ENCODE measurements at regions not wholly inside any gene's neighbourhood (a gene's known extent, or its start where the extent isn't known, plus 50 kb on each side); places are given as distances from the start of the nearest gene placed in this dataset.

DNA sequence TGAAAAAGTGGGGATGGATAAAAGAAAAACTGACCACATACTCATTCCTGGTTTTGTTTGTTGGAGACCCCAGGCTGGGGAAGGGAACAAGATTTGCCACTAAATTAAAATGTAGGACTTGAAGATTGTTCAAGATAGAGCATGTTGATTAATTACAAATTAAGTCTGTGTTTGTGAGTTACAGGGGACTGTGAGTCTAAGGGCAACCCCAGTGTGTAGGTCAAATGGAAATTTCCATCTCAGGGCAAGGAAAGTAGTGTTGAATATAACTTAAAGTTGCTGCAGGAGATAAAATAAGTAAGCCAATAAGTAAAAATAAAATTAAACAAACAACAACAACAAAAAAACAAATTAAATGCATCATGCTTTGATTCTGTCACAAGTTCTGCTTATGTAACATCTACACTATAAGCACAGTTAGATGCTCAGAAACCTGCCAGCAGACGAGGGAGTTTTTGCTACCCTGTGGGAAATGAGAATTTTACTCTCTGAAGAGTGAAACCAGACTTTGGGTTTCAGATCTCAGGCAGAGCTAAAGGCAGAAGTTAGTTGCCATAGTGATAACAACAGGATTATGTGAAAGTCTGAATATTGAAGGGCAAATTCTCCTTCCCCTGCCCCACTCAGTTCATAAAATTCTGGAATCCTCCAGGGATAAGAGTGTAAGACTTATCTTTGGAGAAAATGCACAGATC, 352.3 kb downstream of the GRXCR1 start:
- Histone ChIP-seq H3K36me3 (ENCODE audit: insufficient read depth, low read depth, low read length) (no peaks in the 10 kb centered on the region), H3K9me3 (ENCODE audit: insufficient read depth, low read depth, low read length) (no peaks in the 10 kb centered on the region; the same call in 1 of the 2 replicates), H3K4me3 (ENCODE audit: low read length) (no peak overlapping the region), H3K27me3 (ENCODE audit: insufficient read depth, low read length) (no peaks in the 10 kb centered on the region), H3K27ac (ENCODE audit: low read length) (no peak overlapping the region), H3K9ac (ENCODE audit: low read depth, low read length) (no peak overlapping the region), H3K4me1 (ENCODE audit: insufficient read depth, low read length) (no peaks in the 10 kb centered on the region)

DNA sequence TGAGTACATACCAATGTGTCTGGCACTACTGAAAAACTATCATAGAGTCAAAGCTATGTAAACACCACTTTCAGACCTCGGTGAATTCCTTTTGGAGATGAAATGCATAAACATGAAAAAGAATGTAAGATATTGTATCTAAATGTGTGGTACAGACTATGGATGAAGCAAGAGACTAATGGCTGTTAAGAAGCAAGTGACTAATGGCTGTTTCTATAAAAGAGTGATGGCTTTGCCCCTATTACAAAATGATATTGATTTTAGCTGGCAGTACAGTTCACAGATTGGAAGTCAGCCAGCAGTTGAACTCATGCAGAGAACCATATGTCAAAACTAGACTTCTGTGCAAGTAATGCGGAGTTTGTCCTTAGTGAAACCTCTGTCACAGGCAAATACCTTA, 359.3 kb downstream of the GRXCR1 start:
- no peaks in the 10 kb centered on the region for H3K27me3 ChIP-seq (ENCODE audit: insufficient read depth, low read length)
- H3K9me3 ChIP-seq (ENCODE audit: insufficient read depth, low read depth, low read length): no peaks in the 10 kb centered on the region; the same call in 1 of the 2 replicates
- no peak overlapping the region for H3K27ac ChIP-seq (ENCODE audit: low read length)
- no peaks in the 10 kb centered on the region for H3K4me1 ChIP-seq (ENCODE audit: insufficient read depth, low read length)
- no peak overlapping the region for H3K9ac ChIP-seq (ENCODE audit: low read depth, low read length)
- H3K36me3 ChIP-seq (ENCODE audit: insufficient read depth, low read depth, low read length): no peaks in the 10 kb centered on the region
- no peak overlapping the region for H3K4me3 ChIP-seq (ENCODE audit: low read length)

DNA sequence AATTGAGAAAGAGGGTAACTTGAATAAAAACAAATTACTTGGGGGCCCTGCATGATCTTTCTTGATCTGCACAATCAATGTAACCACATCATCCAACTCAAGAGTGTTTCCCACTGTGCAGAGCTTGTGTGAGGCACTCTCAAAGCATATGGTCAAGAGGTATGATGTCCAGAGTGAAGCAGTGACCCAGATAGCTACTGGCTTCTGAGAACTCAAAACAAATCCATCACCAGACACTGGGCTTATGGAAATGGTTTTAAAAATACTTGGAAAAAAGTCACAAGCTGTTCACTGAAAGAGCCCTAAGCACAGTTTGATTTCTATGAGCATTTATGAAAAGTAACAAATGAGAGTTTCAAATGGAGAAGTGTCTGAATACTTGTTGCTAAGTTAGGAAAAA, 361.0 kb downstream of the GRXCR1 start:
- no peaks in the 10 kb centered on the region for H3K4me1 ChIP-seq (ENCODE audit: insufficient read depth, low read length)
- H3K27ac ChIP-seq (ENCODE audit: low read length): no peak overlapping the region
- no peaks in the 10 kb centered on the region for H3K36me3 ChIP-seq (ENCODE audit: insufficient read depth, low read depth, low read length)
- no peak overlapping the region for H3K9ac ChIP-seq (ENCODE audit: low read depth, low read length)
- H3K27me3 ChIP-seq (ENCODE audit: insufficient read depth, low read length): no peaks in the 10 kb centered on the region
- no peaks in the 10 kb centered on the region; the same call in 1 of the 2 replicates for H3K9me3 ChIP-seq (ENCODE audit: insufficient read depth, low read depth, low read length)
- no peak overlapping the region for H3K4me3 ChIP-seq (ENCODE audit: low read length)

DNA sequence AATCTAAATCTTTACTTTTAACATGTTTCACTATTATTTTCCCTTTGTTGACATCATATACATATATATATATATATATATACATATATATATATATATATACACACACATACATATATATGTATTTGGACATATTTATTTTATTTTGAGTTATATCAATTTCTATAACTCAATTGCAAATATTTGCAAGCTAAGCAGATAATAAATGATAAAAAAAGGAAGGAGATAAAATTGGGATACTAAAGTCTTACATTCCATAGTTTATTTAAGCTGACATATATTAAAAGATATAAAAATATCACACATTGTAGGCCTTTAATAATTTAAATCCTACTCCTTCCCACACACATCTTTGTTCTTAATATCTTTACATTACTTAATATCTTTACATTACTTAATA, 372.2 kb downstream of the GRXCR1 start:
- Histone ChIP-seq H3K9ac (ENCODE audit: low read depth, low read length) (no peak overlapping the region), H3K36me3 (ENCODE audit: insufficient read depth, low read depth, low read length) (no peaks in the 10 kb centered on the region), H3K9me3 (ENCODE audit: insufficient read depth, low read depth, low read length) (peaks cover 11% of the 10 kb centered on the region; the same call in 1 of the 2 replicates), H3K4me3 (ENCODE audit: low read length) (no peak overlapping the region), H3K27me3 (ENCODE audit: insufficient read depth, low read length) (no peaks in the 10 kb centered on the region), H3K4me1 (ENCODE audit: insufficient read depth, low read length) (no peaks in the 10 kb centered on the region), H3K27ac (ENCODE audit: low read length) (no peak overlapping the region)

DNA sequence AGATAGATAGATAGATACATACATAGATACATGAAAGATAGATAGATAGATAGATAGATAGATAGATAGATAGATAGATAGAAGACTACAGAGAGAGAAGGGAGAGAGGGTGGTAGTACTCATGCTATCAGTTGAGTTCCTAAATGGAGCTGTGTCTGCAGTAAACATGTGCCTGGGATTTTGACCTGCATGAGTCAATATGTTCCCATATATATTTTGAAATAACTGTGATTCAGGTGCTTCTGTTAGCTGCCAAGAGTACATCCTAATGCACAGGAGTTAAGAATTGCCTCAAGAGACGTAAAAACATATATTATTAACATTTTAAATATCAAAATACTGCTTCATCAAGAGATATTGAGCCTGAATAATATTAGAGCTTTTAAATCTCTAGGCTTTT, 379.4 kb downstream of the GRXCR1 start:
- Histone ChIP-seq H3K4me1 (ENCODE audit: insufficient read depth, low read length) (no peaks in the 10 kb centered on the region), H3K36me3 (ENCODE audit: insufficient read depth, low read depth, low read length) (no peaks in the 10 kb centered on the region), H3K4me3 (ENCODE audit: low read length) (no peak overlapping the region), H3K9ac (ENCODE audit: low read depth, low read length) (no peak overlapping the region), H3K27ac (ENCODE audit: low read length) (no peak overlapping the region), H3K9me3 (ENCODE audit: insufficient read depth, low read depth, low read length) (no peaks in the 10 kb centered on the region), H3K27me3 (ENCODE audit: insufficient read depth, low read length) (no peaks in the 10 kb centered on the region)

DNA sequence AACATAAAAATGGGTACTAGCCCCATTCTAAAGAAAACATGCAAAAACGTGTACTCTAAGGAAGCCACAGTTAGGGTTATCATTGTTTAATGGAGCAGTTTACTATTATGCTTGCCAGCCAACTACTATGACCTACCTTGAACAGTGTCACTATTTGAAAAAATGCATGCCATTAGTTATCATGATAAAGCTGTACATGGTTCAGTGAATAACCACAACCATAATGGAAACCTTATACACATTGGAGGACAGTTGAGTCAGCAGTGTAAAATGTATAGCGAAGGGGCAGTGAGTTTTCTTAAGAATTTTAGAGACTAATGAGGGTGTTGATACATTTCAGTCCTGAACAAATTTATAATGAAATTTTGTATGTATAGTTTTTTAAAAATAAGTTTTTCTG, 381.9 kb downstream of the GRXCR1 start:
- H3K27me3 ChIP-seq (ENCODE audit: insufficient read depth, low read length): no peaks in the 10 kb centered on the region
- H3K9me3 ChIP-seq (ENCODE audit: insufficient read depth, low read depth, low read length): no peaks in the 10 kb centered on the region
- H3K36me3 ChIP-seq (ENCODE audit: insufficient read depth, low read depth, low read length): no peaks in the 10 kb centered on the region
- H3K4me1 ChIP-seq (ENCODE audit: insufficient read depth, low read length): no peaks in the 10 kb centered on the region
- no peak overlapping the region for H3K4me3 ChIP-seq (ENCODE audit: low read length)
- no peak overlapping the region for H3K9ac ChIP-seq (ENCODE audit: low read depth, low read length)
- no peak overlapping the region for H3K27ac ChIP-seq (ENCODE audit: low read length)

DNA sequence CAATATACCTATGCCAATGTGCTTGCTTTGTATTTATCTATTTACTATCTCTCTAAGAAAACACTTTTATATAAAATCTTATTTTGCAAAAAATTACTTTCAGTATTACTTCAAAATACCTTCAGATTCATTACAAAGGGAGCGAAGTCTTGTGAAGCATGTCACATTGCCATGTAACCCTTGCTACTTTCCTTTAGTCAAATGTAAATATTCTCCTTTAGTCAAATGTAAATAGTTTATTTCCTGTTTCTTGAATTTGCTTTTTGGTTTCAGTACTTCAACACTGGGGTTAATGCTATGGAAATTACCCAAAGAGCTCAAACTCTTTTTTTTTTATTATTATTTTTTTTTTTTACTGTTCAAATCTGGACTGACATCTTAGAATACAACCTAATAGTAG, 383.3 kb downstream of the GRXCR1 start:
- no peaks in the 10 kb centered on the region for H3K36me3 ChIP-seq (ENCODE audit: insufficient read depth, low read depth, low read length)
- no peaks in the 10 kb centered on the region for H3K4me1 ChIP-seq (ENCODE audit: insufficient read depth, low read length)
- no peak overlapping the region for H3K4me3 ChIP-seq (ENCODE audit: low read length)
- no peaks in the 10 kb centered on the region for H3K9me3 ChIP-seq (ENCODE audit: insufficient read depth, low read depth, low read length)
- no peak overlapping the region for H3K9ac ChIP-seq (ENCODE audit: low read depth, low read length)
- no peaks in the 10 kb centered on the region for H3K27me3 ChIP-seq (ENCODE audit: insufficient read depth, low read length)
- H3K27ac ChIP-seq (ENCODE audit: low read length): no peak overlapping the region

DNA sequence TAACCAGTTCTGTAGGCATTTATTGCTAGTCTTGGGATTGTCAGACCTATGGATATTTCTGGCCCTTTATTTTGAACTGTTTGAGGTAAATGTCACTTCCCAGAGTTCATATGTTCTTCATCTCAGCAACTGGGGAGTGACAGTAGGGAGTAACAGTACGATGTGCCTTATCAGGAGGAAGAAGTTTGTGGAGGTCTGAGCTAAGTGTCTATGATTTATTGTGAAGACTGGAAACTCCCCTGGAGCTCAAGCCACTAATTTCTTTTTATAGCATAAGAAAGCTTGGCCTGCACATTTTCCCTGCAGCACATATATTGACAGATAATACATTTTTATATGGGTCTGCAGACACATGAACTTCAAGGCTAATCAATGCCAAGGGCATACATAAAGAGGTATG, 383.8 kb downstream of the GRXCR1 start:
- Histone ChIP-seq H3K27ac (ENCODE audit: low read length) (no peak overlapping the region), H3K4me1 (ENCODE audit: insufficient read depth, low read length) (no peaks in the 10 kb centered on the region)

DNA sequence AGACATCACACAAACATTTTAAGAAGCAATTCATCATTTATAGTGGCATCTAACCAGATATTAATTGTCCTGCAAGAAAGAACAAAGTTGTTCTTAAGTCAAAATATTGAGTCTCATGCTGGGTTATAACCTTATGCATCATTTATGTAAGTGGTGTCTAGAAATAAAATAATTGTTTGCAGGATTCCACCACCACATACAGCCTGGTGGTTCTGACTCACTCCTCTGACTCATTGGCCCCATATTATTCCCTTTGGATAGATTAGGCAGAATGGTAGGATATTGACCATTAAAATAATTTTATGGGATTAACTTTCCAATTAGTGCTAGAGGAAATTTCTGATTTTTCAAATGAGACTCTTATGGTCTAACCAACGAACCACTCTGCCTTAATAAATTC, 384.5 kb downstream of the GRXCR1 start:
- H3K9me3 ChIP-seq (ENCODE audit: insufficient read depth, low read depth, low read length): no peaks in the 10 kb centered on the region
- no peaks in the 10 kb centered on the region for H3K27me3 ChIP-seq (ENCODE audit: insufficient read depth, low read length)
- no peak overlapping the region for H3K4me3 ChIP-seq (ENCODE audit: low read length)
- H3K9ac ChIP-seq (ENCODE audit: low read depth, low read length): no peak overlapping the region
- no peaks in the 10 kb centered on the region for H3K36me3 ChIP-seq (ENCODE audit: insufficient read depth, low read depth, low read length)
- no peaks in the 10 kb centered on the region for H3K4me1 ChIP-seq (ENCODE audit: insufficient read depth, low read length)
- no peak overlapping the region for H3K27ac ChIP-seq (ENCODE audit: low read length)

More for the DNA sequence above, 383.8 kb downstream of the GRXCR1 start:
- Histone ChIP-seq H3K27me3 (ENCODE audit: insufficient read depth, low read length) (no peaks in the 10 kb centered on the region), H3K9ac (ENCODE audit: low read depth, low read length) (no peak overlapping the region), H3K36me3 (ENCODE audit: insufficient read depth, low read depth, low read length) (no peaks in the 10 kb centered on the region), H3K4me3 (ENCODE audit: low read length) (no peak overlapping the region), H3K9me3 (ENCODE audit: insufficient read depth, low read depth, low read length) (no peaks in the 10 kb centered on the region)

DNA sequence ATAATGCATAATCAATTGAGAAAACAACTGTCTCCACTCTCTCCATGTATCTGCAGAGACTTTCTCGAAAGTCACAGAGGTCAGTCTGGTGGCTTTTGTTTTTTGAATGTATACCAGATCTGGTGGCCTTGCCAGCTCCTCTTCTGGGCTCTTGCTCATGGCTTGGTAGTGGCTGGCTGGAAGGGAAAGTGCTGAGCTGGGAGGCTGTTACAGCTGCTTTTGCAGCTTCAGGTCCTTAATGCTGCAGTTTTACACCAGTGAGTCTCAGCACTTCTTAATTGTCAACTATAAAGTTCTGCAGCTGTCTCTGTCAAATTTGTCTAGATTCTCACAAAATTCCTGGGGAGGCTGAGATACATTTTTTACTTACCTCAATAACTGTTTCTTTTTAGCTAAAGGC, 390.0 kb downstream of the GRXCR1 start:
- Histone ChIP-seq H3K27me3 (ENCODE audit: insufficient read depth, low read length) (no peaks in the 10 kb centered on the region), H3K36me3 (ENCODE audit: insufficient read depth, low read depth, low read length) (no peaks in the 10 kb centered on the region), H3K4me1 (ENCODE audit: insufficient read depth, low read length) (no peaks in the 10 kb centered on the region), H3K4me3 (ENCODE audit: low read length) (no peak overlapping the region), H3K9me3 (ENCODE audit: insufficient read depth, low read depth, low read length) (no peaks in the 10 kb centered on the region), H3K27ac (ENCODE audit: low read length) (no peak overlapping the region), H3K9ac (ENCODE audit: low read depth, low read length) (no peak overlapping the region)

DNA sequence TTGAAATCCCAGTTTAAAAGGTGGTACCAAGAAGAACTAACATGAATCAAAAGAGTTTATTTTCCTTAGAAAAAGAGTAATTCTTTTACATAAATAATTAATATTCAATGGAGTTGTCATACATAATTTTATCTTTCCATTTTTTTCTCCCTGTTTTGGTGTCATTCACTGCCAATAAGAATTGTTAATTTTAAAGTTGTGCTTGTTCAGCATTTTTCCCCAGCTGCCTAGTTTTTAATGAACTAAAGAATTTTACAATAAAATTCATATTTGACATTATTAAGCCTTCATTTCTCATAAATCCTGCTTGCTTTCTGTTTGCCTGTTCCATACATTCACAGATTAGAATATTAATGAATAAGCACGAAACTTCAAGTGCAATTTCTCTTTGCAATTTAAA, 393.6 kb downstream of the GRXCR1 start:
- H3K36me3 ChIP-seq (ENCODE audit: insufficient read depth, low read depth, low read length): no peaks in the 10 kb centered on the region
- H3K27me3 ChIP-seq (ENCODE audit: insufficient read depth, low read length): no peaks in the 10 kb centered on the region
- no peak overlapping the region for H3K9ac ChIP-seq (ENCODE audit: low read depth, low read length)
- H3K4me1 ChIP-seq (ENCODE audit: insufficient read depth, low read length): no peaks in the 10 kb centered on the region
- H3K27ac ChIP-seq (ENCODE audit: low read length): no peak overlapping the region
- H3K9me3 ChIP-seq (ENCODE audit: insufficient read depth, low read depth, low read length): no peaks in the 10 kb centered on the region
- H3K4me3 ChIP-seq (ENCODE audit: low read length): no peak overlapping the region

DNA sequence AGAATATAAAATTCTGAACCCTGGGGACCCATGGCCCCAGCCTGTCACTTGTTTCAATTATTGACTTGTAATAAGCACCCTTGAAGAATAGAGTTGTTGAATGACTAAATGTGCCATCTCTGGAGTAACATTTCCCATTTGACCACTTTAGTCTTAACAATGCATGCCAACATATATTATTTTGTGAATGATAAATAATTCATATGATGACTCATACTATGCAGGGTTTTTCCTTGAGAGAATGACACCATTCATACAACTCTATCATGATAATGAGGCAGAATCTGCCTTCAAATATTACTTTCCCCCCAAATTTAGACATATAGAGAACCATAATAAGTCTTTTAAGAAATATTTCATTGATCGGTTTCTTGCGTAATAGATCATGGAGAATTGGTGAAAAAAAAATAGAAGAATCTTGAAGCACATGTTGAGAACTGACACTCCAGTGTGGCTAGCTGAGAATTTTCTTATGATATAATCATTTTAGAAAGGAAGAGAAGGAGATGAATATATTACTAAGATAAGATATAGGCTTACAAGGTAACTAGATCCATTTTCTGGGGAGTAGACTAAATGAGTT, 404.5 kb downstream of the GRXCR1 start:
- Histone ChIP-seq H3K4me3 (ENCODE audit: low read length) (no peak overlapping the region), H3K27ac (ENCODE audit: low read length) (no peak overlapping the region), H3K27me3 (ENCODE audit: insufficient read depth, low read length) (no peaks in the 10 kb centered on the region), H3K36me3 (ENCODE audit: insufficient read depth, low read depth, low read length) (no peaks in the 10 kb centered on the region), H3K9ac (ENCODE audit: low read depth, low read length) (no peak overlapping the region), H3K9me3 (ENCODE audit: insufficient read depth, low read depth, low read length) (no peaks in the 10 kb centered on the region), H3K4me1 (ENCODE audit: insufficient read depth, low read length) (no peaks in the 10 kb centered on the region)
